Suppressor macrophage treated with lipopolysaccharide for 4 hours (primary cell): ENCODE measurements at regions not wholly inside any gene's neighbourhood (a gene's known extent, or its start where the extent isn't known, plus 50 kb on each side); places are given as distances from the start of the nearest gene placed in this dataset.
"Not testable (repeated sequence)": the region's sequence is repeated elsewhere in the genome, so short reads cannot be mapped to it uniquely, and the experiment has no call there.

Experiments
- DNase-seq: peaks from one replicate; pipeline ENCODE4 v3.0.0-alpha.2; 2020

DNA sequence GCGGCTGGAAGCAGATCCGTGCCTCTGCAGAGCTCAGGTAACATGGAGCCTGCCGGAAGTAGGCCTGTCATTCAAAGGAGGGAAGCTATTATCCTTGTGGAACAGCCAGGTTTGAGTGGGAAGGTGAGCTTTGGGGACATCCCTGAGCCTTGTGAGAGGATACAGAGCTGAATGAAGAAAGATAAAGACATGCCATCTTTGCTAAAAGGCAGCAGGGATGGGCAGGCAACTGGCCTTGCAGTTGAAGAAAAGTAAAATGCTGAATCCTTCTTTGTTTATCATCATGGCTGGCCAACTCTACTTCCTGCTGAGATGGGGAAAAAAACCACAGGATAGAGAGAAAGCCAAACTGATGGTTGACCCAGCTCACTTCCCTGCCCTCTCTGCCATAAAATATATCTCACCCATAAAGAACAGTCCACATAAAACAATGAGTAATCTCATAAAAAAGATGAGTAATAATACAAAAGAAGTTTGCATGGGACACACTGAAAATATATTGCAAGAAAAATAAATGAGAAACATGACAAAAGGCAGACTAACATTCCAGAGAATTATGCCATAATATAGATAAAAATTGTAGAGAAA lies 226.3 kb downstream of the DLEU7 start:
- no peak for DNase-seq

DNA sequence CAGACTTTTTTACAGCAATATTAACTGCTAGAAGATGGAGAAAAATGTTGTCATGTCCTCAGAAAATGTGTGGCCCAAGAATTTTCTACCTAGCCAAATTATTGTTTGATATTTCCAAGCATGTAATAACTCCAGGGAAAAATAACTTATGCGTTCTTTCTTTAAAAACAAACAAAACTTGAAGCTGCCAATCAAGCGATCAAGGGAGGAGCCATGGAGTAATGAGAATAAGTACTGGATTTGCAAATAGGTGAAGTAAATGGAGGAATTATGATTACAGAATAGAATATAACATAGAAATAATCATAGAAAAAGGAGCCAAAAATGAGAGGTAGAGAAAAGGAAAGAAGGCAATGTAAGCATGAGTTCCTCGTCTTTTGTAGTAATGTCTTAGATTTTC lies 225.3 kb downstream of the DLEU7 start:
- DNase-seq, result no peak

DNA sequence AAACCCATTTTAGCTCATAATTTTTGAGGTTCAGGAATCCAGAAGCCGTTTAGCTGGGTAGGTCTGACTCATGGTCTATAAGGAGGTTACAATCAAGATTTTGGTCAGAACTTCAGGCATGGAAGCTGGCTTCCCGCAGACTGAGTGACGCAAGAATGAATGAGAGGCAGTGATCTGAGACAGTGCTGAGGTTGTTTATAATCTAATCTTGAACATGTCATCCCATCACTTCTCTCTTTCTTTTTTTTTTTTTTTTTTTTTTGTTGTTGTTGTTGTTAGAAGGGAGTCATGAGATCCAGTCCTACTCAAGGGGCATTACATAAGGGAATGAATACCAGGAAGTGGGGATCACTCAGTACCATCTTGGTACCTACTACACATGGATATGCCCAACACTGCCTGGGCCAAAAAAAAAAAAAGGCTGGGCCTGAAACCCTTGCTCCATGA lies 217.4 kb downstream of the DLEU7 start:
- DNase-seq, result peak; percentile 91

DNA sequence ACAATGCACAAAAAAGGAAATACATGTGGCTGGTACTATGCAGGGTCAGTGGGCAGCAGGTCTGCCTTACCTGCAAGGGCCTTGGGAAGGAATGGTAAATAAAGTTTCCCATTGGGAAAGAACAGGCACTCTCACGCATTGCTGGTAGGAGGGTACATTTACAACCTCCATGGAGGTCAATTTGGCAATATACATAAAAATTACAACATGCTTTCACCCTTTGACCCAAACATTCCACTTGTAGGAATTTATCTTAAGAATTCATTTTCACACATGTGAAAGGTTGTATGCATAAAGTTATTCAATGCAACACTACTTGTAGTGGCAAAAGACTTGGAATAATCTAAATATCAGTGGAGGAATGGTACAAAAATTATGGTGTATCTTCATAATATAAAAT lies 216.4 kb downstream of the DLEU7 start:
- no peak for DNase-seq

DNA sequence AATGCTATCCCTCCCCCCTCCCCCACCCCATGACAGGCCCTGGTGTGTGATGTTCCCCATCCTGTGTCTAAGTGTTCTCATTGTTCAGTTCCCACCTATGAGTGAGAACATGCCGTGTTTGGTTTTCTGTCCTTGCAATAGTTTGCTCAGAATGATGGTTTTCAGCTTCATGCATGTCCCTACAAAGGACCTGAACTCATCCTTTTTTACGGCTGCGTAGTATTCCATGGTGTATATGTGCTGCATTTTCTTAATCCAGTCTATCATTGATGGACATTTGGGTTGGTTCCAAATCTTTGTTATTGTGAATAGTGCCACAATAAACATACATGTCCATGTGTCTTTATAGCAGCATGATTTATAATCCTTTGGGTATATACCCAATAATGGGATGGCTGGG lies 215.0 kb downstream of the DLEU7 start:
- not testable (repeated sequence) for DNase-seq

DNA sequence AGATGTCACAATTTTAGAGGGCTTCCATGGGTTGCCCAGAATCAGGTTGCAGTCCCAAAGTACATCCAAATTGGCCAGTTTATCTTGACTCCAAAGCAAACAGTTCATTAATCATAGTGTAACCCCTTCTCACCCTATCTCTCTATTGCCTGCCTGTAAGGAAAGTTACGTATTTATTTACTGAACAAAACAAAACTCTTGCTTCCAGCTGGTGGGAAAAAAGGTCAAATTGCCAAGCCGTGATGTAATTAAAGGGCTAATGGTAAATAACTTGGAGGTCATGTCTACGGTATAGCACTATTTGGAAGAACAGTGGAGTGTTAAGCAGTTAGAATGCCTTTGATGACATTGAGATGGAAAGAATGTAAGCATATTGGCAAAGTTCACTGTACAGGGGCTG lies 214.0 kb downstream of the DLEU7 start:
- DNase-seq, result no peak

DNA sequence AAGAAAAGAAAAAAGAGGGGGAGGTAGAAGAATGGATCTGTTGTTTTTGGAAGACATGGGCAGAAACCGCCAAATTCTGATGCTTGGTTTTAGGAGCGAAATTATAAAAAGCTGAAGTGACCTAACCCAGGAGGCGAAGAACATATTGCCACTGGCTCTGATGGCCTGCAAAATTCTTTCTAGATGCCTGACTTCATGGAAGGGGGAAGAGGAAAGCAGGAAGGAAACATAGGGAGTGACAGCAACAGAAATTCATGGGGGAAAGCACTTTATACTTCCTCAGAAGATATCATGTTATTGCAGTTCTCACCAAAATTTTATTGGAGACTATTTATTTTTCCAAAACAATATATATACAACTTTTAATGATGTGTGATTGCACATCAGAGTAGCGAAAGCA lies 213.5 kb downstream of the DLEU7 start:
- no peak for DNase-seq

DNA sequence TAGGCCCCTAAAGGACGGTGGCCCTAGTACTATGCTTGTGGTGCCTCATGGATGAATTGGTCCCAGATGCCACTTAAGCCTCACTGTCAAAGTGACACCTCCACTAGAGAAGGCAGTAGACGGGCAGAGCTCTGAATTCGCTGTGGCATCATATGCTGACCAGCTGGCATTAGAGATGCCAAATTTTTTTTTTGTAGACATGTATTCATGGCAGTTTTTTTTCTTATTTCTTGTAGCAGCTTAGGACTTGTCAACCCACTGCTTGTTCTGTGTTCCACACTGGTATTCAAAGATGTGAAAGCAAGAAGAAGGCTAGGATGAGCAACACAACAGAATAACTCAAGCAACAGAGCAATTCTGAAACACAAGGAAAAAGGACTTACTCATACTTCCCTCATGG lies 212.5 kb downstream of the DLEU7 start:
- peak; percentile 19 for DNase-seq

DNA sequence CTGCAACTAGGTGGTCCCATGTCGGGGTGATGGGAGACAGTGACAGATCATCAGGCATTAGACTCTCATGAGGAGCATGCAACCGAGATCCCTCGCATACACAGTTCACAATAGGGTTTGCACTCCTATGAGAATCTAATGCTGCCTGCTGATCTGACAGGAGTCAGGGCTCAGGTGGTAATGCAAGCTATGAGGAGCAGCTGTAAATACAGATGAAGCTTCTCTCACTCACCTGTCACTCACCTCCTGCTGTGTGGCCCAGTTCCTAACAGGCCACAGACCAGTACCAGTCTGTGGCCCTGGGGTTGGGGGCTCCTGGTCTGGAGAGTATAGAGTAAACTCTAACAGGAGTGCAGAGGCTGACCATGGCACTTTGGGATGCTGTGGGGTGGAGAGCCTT lies 209.2 kb downstream of the DLEU7 start:
- DNase-seq, result no peak

DNA sequence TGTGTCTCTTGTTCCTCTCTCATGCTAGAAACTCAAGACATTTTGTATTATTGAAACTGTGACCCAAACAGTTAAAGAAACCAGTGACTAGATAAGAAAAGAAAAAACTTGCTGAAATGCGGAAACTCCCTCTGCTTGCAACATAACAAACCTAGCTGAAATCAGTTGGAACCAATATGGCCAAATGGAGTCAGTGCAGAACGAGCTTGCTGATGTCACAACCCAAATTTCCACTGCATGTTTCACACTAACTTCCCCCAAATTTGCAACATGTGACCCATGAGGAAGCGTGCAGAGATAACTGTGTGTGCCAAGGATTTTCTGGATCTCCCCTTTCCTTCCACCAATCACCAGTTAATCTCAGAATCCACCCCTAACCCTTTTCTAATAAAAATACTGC lies 208.0 kb downstream of the DLEU7 start:
- peak; percentile 97 for DNase-seq

DNA sequence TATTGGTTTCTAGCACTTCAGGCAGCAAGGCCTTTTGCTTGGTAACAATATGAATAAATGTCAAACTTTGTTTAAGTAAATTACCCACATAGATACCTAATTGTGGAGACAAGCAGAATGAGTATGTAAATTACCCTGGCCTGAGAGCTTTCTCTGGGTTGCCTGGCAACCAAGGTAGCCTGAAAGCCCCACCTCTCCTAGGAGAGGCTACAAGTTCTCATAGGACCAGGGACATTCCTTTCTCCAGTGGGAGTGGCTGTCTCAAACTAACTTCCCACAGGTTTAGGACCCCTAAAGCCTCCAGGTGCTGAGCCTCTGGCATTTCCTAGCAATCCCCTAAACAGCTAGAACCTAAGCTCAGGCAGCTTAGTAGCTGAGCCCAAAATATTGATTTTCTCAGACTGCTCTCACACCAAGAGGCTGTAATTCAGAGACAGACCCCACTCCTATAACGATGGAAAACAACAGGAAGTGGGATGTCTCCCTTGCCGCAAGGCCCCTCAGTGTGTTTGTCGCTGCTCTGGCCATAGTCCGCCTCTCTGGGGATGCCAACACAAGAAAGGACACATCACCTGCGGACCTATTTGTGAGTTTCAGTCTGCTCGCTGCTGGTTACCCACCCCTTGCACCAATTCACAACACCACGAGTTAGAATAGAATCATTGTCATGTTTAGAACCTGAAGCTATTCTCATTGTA lies 207.3 kb downstream of the DLEU7 start:
- no peak for DNase-seq

DNA sequence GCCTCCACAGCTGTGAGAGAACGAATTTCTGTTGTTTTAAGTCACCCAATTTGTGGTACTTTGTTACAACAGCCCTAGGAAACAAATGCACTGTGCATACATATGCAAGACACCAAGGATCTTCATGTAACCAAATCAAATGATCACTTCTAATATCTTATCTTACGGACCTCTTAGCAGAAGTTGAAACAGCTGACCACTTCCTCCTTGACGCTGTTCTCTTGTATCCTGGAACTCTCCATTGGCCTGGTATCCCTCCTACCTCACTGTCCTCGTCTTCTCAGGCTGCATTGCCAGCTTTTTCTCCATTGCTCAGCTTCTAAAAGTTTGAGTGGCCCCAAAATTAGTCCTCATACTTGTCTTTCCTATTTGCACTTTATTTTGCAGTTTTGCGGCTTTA lies 200.4 kb downstream of the DLEU7 start:
- DNase-seq, result peak; percentile 18

DNA sequence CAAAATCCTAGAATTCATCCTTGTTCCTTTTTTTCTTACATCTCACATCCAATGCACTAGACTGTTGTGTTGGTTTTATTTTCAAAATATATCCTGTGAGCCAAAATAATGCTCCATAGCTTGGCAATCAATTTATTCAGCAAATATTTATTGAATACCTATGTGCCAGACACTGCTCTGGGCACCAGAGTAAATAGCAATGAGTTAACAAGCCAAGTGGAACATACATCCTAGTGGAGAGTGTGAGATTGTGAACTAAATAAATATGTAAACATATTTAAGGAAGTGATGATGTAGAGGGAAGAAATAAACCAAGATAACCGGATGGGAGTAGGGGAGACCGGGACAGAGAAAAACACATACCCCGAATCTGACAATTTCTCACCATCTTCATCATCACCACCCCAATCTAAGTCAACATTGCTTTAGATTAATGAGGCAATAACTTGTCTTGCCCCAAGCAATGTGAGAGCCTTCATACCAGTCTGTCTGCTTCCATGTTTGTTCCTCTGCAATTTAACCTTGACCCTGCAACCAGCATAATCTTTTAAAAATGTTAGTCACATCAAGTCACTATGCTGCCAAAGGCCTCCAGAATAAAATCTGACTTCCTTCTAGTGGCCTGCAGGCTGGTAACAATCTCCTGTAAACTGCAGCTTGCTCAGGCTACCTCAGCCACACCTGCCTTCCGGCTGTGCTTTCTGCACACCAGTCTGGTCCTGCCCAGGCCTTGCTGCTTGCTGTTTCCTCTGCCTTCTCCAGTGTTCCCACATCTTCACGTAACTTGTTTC lies 199.2 kb downstream of the DLEU7 start:
- DNase-seq, result no peak

DNA sequence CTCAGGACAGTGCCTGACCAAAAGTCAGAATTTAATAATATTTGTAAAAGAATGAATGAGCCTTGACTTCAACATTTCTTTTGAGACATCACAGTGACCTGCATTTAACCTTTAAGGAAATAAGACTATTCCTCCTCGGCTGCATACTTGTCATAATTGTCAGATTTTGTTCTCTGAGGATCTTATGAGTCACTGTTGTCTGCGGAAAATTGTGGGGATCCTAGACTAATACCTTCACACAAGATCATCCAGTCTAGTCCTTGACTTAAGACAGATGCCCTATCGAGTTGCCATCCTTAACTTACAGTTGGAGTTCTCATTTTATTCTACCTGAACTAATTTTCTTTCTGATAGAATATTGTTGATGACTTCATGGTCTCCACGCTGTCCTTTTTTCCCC lies 198.4 kb downstream of the DLEU7 start:
- DNase-seq, result no peak

DNA sequence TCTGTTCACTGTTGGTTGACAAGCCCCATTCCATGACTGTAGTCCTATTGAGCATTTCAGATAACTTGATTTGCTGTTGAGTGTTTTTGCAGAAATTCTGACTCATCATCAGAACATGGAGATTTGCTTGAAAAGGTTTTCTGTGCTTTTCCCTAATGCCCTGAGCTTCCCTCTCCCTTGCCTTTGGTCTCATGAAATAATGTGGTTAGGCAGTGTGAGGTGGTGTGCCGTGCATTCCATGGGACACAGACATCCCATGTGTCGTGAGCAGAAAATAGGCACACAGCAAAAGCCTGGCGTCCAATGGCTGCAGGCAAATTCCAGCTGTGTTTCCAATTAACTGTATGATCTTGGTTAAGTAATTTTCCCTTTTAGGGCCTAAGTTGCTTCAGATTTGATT lies 197.4 kb downstream of the DLEU7 start:
- no peak for DNase-seq

DNA sequence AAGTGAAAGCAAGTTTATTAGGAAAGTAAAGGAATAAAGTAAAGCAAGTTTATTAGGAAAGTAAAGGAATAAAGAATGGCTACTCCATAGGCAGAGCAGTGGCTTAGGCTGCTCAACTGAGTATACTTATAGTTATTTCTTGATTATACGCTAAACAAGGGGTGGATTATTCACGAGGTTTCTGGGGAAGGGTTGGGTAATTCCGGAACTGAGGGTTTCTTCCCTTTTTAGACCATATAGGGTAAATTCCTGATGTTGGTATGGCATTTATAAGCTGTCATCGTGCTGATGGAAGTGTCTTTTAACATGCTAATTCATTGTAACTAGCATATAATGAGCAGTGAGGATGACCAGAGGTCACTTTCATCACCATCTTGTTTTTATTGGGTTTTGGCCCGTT lies 194.3 kb downstream of the DLEU7 start:
- peak; percentile 53 for DNase-seq

DNA sequence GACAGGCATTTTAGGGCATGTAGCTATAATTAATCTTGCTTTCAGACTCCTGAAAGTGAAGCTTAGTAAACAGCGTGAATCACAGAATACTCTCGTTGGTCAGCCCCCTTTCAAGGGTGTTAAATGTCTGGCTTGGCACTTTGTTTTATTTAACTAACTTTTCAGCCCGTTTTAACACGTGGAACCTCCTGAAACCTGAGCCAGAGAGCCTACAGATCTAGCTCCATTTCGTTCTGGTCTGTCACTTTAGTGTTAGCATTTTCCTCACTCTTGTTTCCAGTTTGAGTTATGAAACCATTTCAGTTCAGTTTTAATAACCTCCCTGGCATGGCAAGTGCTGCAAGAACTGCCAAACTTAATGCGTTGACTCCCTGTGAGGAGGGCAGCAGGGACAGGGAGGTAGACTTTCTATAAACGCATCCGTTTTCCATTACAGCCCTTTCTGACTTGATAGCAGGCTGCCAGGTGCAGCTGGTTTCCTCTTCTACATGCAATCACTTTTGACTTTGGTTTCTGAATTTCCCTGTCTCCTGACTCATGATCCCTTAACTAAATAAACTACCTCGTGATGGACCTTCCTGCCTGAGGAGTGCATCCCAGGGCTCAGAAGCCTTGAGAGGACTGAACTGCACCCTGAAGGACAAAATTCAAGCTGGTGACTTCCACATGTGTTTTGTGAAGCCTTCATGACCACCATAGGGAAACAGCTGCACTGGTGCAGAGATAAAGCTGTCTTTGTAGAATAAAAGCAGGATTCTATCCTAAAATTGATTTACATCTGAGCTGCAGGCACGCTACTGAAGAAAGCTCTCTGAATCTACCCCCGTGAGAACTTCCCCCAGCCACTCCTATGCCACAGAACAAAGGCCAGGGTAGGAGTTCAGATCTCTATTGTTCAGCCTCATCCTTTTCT lies 192.6 kb downstream of the DLEU7 start:
- DNase-seq, result no peak

DNA sequence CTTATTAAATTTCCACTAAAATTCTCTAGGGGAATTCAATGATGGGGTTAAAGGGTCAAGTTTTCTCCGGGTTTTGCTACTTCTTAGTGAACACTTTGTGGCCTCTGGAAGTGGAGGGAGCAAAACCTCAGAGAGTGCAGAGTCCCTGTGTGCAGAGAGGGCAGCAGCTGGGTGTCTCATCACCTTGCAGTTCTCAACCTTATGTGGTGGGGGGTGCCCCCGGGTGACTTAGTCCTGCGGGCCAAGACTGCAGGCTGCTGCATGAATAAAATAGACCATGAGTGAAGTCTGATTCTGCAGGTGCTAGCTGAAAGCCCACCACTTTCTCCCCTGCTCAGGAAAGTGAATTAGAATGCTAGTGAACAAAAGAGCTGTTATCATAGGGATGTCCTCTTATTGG lies 191.6 kb downstream of the DLEU7 start:
- no peak for DNase-seq

DNA sequence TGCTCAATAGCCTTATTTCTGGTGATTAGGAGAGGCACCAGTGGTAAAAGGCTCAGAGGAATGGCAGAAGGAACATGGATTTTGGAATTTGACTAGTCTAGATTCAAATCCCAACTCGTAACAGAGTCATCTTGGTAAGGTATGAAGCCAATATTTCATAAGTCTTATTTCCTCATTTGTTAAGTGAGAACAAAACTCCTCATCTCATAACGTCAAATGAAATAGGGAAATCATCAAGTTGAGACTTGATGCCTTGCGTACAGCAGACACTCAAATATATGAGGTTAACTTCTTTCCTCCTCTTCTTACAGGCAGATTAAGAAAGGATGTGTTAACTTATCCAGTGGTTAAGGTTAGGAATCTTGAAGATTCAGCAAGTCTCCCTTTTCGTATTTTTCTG lies 189.2 kb downstream of the DLEU7 start:
- peak; percentile 64 for DNase-seq

DNA sequence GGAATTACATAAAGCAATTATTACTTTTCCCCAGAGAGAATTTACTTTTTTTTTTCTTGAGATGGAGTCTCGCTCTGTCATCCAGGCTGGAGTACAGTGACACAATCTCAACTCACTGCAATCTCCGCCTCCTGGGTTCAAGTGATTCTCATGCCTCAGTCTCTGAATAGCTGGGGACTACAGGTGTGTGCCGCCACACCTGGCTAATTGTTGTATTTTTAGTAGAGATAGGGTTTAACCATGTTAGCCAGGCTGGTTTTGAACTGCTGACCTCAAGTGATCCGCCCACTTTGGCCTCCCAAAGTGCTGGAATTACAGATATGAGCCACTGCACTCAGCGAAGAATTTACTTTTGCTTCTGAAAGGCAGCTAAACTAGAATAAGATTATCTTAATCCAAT lies 181.6 kb downstream of the DLEU7 start:
- DNase-seq, result not testable (repeated sequence)

DNA sequence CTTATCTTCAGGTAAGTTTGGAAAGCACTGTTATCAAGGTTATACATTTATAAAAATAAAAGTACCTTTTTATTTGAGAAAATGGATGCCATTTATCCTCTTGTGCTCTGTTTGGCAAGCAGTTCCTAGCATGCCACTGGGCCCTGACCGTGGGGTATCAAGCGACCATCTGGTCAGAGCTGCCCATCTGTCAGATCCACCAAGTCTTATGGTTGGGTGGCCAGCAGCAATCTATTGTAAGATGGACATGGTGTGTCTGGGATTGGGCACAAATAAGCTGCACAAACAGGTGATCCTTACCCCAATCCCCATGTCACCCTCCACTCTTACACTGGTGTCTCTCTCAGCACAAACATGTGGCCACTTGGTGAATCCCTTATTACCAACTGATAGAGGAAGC lies 178.5 kb downstream of the DLEU7 start:
- DNase-seq, result no peak

DNA sequence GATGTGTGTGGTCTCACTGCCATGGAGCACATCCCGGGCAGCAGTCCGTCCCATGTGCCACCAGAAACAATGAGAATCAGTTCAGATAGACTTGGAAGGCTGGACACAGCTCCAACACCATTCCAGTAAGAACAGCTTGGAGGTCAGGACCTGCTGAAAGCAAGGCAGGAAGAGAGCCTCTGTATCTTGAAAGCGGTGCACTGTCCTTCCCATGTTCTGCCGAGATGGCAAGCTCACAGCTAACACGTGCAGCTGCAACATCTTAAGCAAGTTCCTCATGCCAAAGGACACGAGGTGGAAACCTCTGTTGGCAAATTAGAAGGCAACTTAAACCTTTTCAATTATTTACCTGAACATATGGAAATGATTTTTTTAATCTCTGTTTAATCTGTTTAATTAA lies 175.4 kb downstream of the DLEU7 start:
- DNase-seq, result peak; percentile 25

DNA sequence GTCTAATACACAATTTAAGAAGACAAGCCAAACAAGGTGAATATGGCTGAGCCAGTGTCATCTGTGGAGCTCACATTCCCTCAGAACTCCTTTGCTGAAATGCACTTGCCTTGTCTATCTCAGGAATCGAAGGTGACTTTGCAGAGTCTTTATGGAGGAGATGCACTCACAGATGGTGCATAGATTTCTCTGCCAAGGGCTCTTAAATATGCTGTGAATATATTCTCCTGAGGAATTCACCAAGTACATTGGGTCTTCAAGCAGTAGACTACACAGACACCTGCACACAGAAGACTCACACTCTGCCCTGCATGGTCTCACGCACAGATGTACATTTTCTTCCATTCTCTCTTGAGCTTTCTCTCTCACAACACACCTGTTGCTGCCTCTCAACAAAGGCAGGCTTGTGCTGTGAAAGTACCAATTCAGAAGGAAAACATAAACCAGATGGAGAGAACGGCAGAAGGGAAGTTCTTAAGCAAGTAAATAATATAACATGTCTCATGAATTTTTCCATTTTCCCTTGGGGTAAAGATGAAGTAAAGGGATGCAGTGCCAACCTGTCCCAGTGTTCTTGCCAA lies 174.7 kb downstream of the DLEU7 start:
- no peak for DNase-seq
